Posterior vena cava (tissue), 2 donors: ENCODE measurements at regions not wholly inside any gene's neighbourhood (a gene's known extent, or its start where the extent isn't known, plus 50 kb on each side); places are given as distances from the start of the nearest gene placed in this dataset.
"Not testable (repeated sequence)": the region's sequence is repeated elsewhere in the genome, so short reads cannot be mapped to it uniquely, and the experiment has no call there.

ENCODE experiments used
- DNase-seq: peaks from one replicate; pipeline ENCODE4 v3.0.0-alpha.2; 2020; ENCODE audit warnings: low spot score
- intact Hi-C, 2 donors: fragments of 100-400 bp; cut with DNase I; formaldehyde crosslinking; loops; one replicate each; pipeline versions ENCODE4 v1.14.1 to v1.14.2; 2022 to 2023
- donor health status: DM: yes; HTN: yes; CAD: no.
- donor health status: DM: yes; HTN: yes; CAD: no.

GRCh38 chr5:39977066-39977655 lies 552.4 kb upstream of the DAB2 start:
- intact Hi-C loops: no loop called here
- no peak for DNase-seq

DNA sequence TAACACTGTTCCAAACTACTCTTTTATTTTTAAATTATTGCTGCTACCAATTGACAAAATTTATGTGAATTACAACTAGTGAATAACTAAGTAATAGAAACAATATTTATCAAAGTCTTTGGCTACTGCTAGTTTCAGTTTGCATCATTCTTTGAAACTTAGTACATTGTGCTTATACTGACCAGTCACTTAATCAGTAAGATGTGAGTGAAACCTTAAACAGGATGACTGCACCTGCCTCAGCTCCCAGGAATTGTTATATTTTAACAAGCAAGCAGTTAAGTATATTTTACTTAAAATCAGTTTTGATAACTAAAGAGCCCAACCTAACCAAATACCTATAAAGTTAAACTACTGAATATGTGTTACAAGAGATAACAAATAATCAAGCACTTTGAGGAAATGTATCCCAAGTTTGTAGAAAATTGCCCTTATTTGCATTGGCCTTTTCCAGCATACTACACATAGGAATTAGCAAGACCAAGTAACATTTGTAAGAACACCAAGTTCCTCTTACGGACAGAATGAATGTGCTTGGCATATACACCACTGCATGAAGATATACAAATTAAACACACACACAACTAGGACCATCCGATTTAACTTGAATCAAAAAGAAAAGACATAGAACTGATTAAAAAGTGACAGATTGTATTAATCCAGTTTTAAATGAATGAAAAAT lies 545.5 kb upstream of the DAB2 start:
- DNase-seq: no peak
- intact Hi-C loops: no loop called here

GRCh38 chr5:39968381-39968780 lies 543.6 kb upstream of the DAB2 start:
- intact Hi-C loops: loop anchor here in 1 of 2 donors (5.0 kb wide), 1 partner anchor 366 kb away; no protein-coding TSS in a partner anchor
- DNase-seq: no peak

GRCh38 chr5:39955156-39955555 lies 530.4 kb upstream of the DAB2 start:
- intact Hi-C loops: no loop called here
- DNase-seq: no peak

- intact Hi-C loops: no loop called here
- DNase-seq: no peak
Measured at GRCh38 chr5:39951070-39951469, 526.3 kb upstream of the DAB2 start.

- intact Hi-C loops: no loop called here
- no peak for DNase-seq
Measured at GRCh38 chr5:39948867-39949468, 524.2 kb upstream of the DAB2 start.

- no peak for DNase-seq
- intact Hi-C loops: no loop called here
Measured at GRCh38 chr5:39948341-39948740, 523.6 kb upstream of the DAB2 start.

DNA sequence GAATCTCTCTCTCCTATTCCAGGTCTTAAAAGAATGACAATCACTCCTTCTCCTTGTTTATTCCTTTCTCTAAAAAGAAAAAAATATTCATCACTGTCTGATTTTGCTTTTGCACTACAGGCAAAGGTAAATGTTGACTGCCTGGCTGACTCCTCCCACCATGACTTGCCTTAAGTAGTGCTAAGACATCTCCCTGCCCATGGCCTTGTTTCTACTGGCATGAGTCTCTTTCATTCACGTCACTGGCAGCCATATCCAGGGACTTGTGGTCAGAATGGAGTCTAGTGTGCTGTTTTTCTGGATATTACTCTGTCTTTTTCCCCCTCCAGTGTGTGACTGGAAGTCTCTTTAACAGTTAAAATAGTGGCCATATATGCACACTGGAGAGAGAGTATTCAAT lies 522.9 kb upstream of the DAB2 start:
- DNase-seq: no peak
- intact Hi-C loops: no loop called here

GRCh38 chr5:39946356-39947045 lies 521.7 kb upstream of the DAB2 start:
- intact Hi-C loops: loop anchor here in 1 of 2 donors (1.0 kb wide), 1 partner anchor 735 kb away; no protein-coding TSS in a partner anchor
- no peak for DNase-seq

DNA sequence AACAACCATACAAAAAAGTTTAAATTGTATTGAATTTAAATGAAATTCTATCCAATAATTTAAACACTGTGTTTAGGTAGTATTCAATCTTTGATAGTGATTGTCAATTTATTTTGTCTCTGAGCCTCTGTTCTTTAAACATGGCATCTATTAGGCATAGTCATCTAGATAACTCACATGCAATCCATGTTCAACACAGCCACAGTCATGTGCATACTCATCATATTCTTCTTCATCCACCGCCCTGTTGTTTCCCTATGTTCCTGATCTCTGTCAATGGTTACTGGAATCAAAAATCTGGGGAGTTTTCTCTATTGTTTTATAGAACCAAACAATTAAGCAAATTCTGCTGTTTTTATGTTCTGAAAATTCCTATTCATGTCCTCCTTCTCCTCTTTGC lies 521.1 kb upstream of the DAB2 start:
- no peak for DNase-seq
- intact Hi-C loops: loop anchor here in 1 of 2 donors (1.0 kb wide), 1 partner anchor 735 kb away; no protein-coding TSS in a partner anchor

DNA sequence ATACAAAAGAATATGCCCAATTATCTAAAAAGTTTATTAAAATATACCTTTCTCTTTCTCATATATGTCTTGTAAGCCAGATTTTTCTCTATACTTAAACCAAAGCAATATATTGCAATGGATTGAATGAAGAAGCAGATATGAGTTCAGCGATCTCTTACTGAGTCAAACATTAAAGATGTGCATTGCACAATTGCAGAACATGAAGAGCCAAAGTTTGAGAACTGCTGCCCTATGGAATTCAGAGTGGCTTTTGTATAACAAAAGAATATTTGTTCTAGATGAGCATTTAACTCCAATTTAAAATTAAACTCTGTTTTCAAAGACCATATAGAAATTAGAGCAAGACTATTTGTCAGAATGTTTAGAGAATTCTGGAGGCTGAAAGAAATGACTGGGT lies 519.0 kb upstream of the DAB2 start:
- no peak for DNase-seq
- intact Hi-C loops: no loop called here

- intact Hi-C loops: no loop called here
- no peak for DNase-seq
Measured at GRCh38 chr5:39942606-39943005, 517.8 kb upstream of the DAB2 start.

- intact Hi-C loops: no loop called here
- no peak for DNase-seq
Measured at GRCh38 chr5:39941416-39941815, 516.6 kb upstream of the DAB2 start.

GRCh38 chr5:39934830-39935229 lies 510.1 kb upstream of the DAB2 start:
- DNase-seq: no peak
- intact Hi-C loops: no loop called here

DNA sequence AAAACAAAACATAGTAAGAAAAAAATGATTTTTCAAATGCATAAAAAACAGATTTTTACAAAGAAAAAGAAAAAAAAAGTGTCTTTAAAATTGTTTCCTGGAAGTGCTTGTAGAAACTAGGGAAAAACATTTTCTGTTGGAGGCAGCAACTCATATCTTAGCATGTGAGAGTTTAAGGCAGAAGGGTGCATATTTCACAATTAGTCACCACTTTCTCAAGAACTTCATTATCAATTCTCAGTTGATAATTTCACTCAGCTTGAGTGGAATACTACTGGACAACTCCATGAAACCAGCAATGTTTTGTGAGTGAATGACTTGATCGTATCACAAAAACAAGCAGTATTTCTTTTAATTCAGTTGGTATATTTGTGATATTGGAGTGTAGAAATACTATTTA lies 508.3 kb upstream of the DAB2 start:
- intact Hi-C loops: no loop called here
- no peak for DNase-seq

- no peak for DNase-seq
- intact Hi-C loops: no loop called here
Measured at GRCh38 chr5:39928709-39929108, 503.9 kb upstream of the DAB2 start.

- no peak for DNase-seq
- intact Hi-C loops: no loop called here
Measured at GRCh38 chr5:39919876-39920275, 495.1 kb upstream of the DAB2 start.

GRCh38 chr5:39912906-39913305 lies 488.1 kb upstream of the DAB2 start:
- no peak for DNase-seq
- intact Hi-C loops: no loop called here

GRCh38 chr5:39907267-39907951 lies 482.6 kb upstream of the DAB2 start:
- DNase-seq, intact Hi-C loops: not testable (repeated sequence)

DNA sequence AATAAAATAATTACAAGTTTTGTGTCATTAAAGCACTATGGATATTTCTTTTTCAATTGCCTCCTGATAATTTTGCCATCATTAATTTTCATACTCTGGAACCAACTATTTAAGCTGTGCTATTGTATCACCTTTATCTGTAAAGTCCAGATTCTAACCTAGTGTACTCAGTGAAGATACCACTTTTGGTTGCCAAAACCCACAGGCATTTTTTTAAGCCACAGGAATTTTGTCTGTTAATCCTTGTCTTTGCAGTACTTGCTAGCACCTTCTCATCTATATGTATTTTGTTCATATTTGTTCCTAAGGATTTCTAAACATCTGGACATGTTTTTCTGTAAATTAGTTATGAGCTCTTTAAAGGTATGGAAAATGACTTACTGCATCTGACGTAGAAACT lies 481.4 kb upstream of the DAB2 start:
- intact Hi-C loops: no loop called here
- DNase-seq: no peak
